ENCODE measurements at regions not wholly inside any gene's neighbourhood (a gene's known extent, or its start where the extent isn't known, plus 50 kb on each side); places are given as distances from the start of the nearest gene placed in this dataset.

DNA sequence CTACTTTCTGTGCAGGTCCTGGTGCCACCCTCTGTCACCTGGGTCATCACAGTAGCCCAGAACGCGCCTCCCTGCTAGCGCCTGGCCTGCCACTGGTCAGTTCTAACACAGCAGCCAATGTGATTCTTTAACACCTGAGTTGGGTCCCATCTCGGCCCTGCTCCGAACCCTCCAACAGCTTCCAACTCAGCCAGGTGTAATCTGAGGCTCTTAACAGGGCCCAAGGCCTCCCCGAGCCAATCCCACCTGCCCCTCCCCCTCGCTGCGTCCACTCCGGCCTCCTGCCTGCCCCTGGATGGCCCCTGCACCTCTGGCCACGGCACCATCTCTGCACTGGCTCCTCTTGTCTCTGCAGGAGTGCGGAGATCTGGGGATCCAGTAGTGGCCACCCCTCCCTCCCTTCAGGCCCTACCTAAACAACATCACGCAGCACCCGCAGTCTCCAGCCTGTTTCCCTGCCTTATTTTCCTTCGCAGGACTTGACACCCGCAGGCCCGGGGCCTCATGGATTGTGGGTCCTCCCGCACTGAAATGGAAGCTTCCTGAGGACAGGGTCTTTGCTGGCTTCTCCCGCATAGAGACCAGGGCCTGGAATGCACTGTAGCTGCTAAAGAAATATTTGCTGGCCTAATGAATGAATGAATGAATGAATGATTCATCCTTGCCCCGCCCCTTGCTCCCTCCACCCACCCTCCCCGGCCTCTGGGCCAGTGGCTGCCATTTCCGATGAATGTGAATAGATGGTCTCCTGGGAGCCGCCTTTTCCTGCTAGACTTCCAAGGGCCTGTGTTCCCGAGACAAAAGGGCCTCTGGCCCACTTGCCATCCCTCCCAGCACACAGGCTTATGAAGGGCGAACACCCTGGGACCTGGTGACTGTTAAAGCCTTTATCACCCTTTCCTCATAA, 174.8 kb upstream of the FOXF1 start:
- 77 to 78% methylated on average over 23 of the region's 24 CpGs for WGBS, 2 donors
- no peak overlapping the region for H3K4me3 ChIP-seq
- H3K27ac ChIP-seq = no peak overlapping the region
- TF ChIP-seq EP300 (IDR thresholded peaks at IDR 0.05) (no peak), CTCF (IDR thresholded peaks at IDR 0.05) (no peak)
- no peaks in the 10 kb centered on the region for H3K36me3 ChIP-seq
- H3K9me3 ChIP-seq = no peaks in the 10 kb centered on the region
- no peaks in the 10 kb centered on the region for H3K4me1 ChIP-seq
- peaks cover 0 to 30% of the 10 kb centered on the region in 2 donors for H3K27me3 ChIP-seq
- no peak for DNase-seq (ENCODE audit: low spot score in 2 of 2)

GRCh38 chr16:86337138-86337537, 173.2 kb upstream of the FOXF1 start:
- H3K4me1 ChIP-seq = no peaks in the 10 kb centered on the region
- H3K9me3 ChIP-seq = no peaks in the 10 kb centered on the region
- WGBS, 2 donors = 84 to 89% methylated on average over 18 of the region's 18 CpGs
- H3K27ac ChIP-seq = no peak overlapping the region
- TF ChIP-seq CTCF (IDR thresholded peaks at IDR 0.05) (no peak), EP300 (IDR thresholded peaks at IDR 0.05) (no peak), POLR2A (IDR thresholded peaks at IDR 0.05) (no peak)
- no peaks in the 10 kb centered on the region for H3K36me3 ChIP-seq
- peaks cover 0 to 37% of the 10 kb centered on the region in 2 donors for H3K27me3 ChIP-seq
- no peak for DNase-seq (ENCODE audit: low spot score in 2 of 2)
- H3K4me3 ChIP-seq = no peak overlapping the region

DNA sequence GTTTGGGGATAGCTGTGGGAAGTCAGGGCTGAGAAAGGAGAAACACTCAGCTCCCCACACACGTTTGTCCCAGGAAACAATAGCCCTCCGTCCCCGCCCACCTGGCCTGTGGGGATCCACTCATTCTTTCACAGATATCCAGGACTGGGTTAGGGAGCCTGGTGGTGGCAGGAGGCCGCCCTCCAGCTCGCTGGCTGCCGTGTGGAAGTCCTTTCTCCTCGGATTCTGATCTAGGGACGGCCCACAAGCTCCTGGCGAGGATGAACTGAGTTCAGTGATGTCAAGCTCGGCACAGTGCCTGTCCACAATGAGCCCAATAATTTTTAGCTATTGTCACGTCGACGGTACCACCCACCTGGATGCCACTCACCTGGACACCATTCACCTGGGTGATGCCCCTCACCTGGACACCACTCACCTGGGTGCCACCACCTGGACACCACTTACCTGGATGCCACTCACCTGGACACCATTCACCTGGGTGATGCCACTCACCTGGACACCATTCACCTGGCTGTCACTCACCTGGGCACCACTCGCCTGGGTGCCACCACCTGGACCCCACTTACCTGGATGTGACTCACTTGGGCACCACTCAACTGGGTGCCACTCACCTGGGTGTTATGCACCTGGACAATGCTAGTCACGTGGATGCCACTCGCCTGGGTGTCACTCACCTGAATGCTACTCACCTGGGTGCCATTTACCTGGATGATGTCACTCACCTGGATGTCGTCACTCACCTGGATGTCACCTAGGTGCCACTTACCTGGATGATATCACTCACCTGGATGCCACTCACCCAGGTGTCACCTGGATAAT, 172.5 kb upstream of the FOXF1 start:
- 82 to 88% methylated on average over 14 to 17 of the region's 17 CpGs for WGBS, 2 donors

GRCh38 chr16:86338403-86339115, 171.8 kb upstream of the FOXF1 start:
- TF ChIP-seq EP300 (IDR thresholded peaks at IDR 0.05) (no peak), CTCF (IDR thresholded peaks at IDR 0.05) (no peak)
- no peaks in the 10 kb centered on the region for H3K36me3 ChIP-seq
- 79 to 82% methylated on average over 5 of the region's 5 CpGs for WGBS, 2 donors
- H3K27ac ChIP-seq = no peak overlapping the region
- H3K4me1 ChIP-seq = peaks cover 0 to 7% (median 0%) of the 10 kb centered on the region in 4 donors
- H3K4me3 ChIP-seq = no peak overlapping the region
- H3K9me3 ChIP-seq = no peaks in the 10 kb centered on the region
- H3K27me3 ChIP-seq = peaks cover 0 to 39% of the 10 kb centered on the region in 2 donors
- DNase-seq (ENCODE audit: low spot score in 2 of 2) = no peak

More for the DNA sequence above, 172.5 kb upstream of the FOXF1 start:
- H3K4me3 ChIP-seq = no peak overlapping the region
- peaks cover 0 to 37% of the 10 kb centered on the region in 2 donors for H3K27me3 ChIP-seq
- no peaks in the 10 kb centered on the region for H3K36me3 ChIP-seq
- H3K27ac ChIP-seq = no peak overlapping the region
- TF ChIP-seq EP300 (IDR thresholded peaks at IDR 0.05) (no peak), CTCF (IDR thresholded peaks at IDR 0.05) (no peak), POLR2A (IDR thresholded peaks at IDR 0.05) (no peak)
- DNase-seq (ENCODE audit: low spot score in 2 of 2) = no peak
- H3K4me1 ChIP-seq = no peaks in the 10 kb centered on the region
- H3K9me3 ChIP-seq = no peaks in the 10 kb centered on the region

Measured in tibial nerve (tissue), 4 donors.